A673 (cell line): ENCODE measurements at regions not wholly inside any gene's neighbourhood (a gene's known extent, or its start where the extent isn't known, plus 50 kb on each side); places are given as distances from the start of the nearest gene placed in this dataset.

Experiments
- EZH2 ChIP-seq: fragments of 200-600 bp; sonication (generic); IDR thresholded peaks from 2 replicates; pipeline ENCODE4 v1.6.1; 2017; ENCODE audit warnings: borderline replicate concordance, low read depth, mild to moderate bottlenecking, mixed read lengths, antibody characterized with exemption, low read length; ENCODE audit not compliant: poor library complexity, severe bottlenecking
- TF ChIP-seq, protein P1 (sequence below): fragments of 300-800, 200-600 bp; sonication (generic); conservative IDR thresholded peaks from 2 replicates; pipeline ENCODE4 v1.5.1; 2017; ENCODE audit warnings: low read depth, mild to moderate bottlenecking, antibody characterized with exemption, low read length, moderate library complexity, mixed read lengths

DNA sequence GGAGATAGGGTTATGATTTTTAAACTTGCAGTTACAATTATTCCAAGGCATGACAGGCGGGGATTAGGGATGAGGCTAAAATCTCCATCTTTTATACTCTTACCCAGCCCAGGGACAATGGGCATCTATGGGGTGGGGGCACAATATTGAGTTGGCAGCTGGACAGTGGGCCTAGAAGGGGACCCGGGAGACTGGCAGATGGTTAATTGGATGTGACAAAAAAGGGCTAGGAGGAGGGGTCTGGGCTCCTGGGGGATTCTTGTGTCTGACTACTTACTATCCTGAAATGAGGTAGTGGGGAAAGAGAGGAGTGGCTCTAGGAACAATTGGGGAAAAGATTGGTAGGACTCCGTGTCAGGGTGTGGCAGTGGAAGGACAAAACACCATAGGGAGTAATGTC, 53.0 kb upstream of the ROPN1 start:
- TF ChIP-seq, protein P1, sequence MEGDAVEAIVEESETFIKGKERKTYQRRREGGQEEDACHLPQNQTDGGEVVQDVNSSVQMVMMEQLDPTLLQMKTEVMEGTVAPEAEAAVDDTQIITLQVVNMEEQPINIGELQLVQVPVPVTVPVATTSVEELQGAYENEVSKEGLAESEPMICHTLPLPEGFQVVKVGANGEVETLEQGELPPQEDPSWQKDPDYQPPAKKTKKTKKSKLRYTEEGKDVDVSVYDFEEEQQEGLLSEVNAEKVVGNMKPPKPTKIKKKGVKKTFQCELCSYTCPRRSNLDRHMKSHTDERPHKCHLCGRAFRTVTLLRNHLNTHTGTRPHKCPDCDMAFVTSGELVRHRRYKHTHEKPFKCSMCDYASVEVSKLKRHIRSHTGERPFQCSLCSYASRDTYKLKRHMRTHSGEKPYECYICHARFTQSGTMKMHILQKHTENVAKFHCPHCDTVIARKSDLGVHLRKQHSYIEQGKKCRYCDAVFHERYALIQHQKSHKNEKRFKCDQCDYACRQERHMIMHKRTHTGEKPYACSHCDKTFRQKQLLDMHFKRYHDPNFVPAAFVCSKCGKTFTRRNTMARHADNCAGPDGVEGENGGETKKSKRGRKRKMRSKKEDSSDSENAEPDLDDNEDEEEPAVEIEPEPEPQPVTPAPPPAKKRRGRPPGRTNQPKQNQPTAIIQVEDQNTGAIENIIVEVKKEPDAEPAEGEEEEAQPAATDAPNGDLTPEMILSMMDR = no peak
- TF ChIP-seq EZH2 = no peak
